Peyer's patch (tissue), 4 donors: ENCODE measurements at regions not wholly inside any gene's neighbourhood (a gene's known extent, or its start where the extent isn't known, plus 50 kb on each side); places are given as distances from the start of the nearest gene placed in this dataset.

ENCODE experiments used
- CTCF ChIP-seq, 6 experiments: fragments of 450-650 bp in 4 of 6; fragments of 200-600 bp in 2 of 6; sonication (generic) in 1 of 6; IDR thresholded peaks; one replicate each; pipeline ENCODE4 v1.5.1; 2017 to 2019; ENCODE audit warnings: antibody characterized with exemption in 6 of 6, mild to moderate bottlenecking in 3 of 6, moderate library complexity in 1 of 6
- POLR2A ChIP-seq, 2 donors: fragments of 450-650 bp; IDR thresholded peaks; one replicate each; pipeline ENCODE4 v1.5.1; 2017; ENCODE audit warnings: antibody characterized with exemption in 2 of 2, mild to moderate bottlenecking in 2 of 2, moderate library complexity in 2 of 2

GRCh38 chr20:61138566-61138965, 113.5 kb upstream of the CDH4 start:
- TF ChIP-seq CTCF (IDR thresholded peaks at IDR 0.05) = no peak
- no peak for TF ChIP-seq POLR2A (IDR thresholded peaks at IDR 0.05)
